ENCODE measurements at regions not wholly inside any gene's neighbourhood (a gene's known extent, or its start where the extent isn't known, plus 50 kb on each side); places are given as distances from the start of the nearest gene placed in this dataset.

GRCh38 chr1:5386371-5386770 is 605.9 kb downstream of the NPHP4 start:
- Histone ChIP-seq H3K9me3 (no peaks in the 10 kb centered on the region), H3K36me3 (ENCODE audit: control insufficient read depth in 2 of 2, extremely low read depth in 1 of 2, insufficient read depth in 1 of 2, low read length in 1 of 2) (no peaks in the 10 kb centered on the region), H3K4me1 (ENCODE audit: control insufficient read depth in 1 of 2, extremely low read depth in 1 of 2, insufficient read depth in 2 of 2, low read length in 2 of 2) (peaks cover 0 to 56% of the 10 kb centered on the region in 2 experiments), H3K27ac (ENCODE audit: low read length) (no peak overlapping the region), H3K27me3 (replicated peaks in 1 of 2; ENCODE audit: control insufficient read depth in 2 of 2, extremely low read depth in 1 of 2, insufficient read depth in 2 of 2, low read length in 1 of 2) (peaks cover 0 to 3% of the 10 kb centered on the region in 2 experiments), H3K4me3 (ENCODE audit: control insufficient read depth in 1 of 2, extremely low read depth in 1 of 2, low read length in 1 of 2) (no peak overlapping the region)
- no CpG with 5 or more reads among the region's 3 CpGs for WGBS (ENCODE audit: insufficient coverage)
- ATAC-seq (replicated peaks in 1 of 4) = no peak
- no peak for DNase-seq
- Mint-ChIP-seq H3K27ac (peak overlapping the region in 1 of 2 donors; percentile 29), H3K4me3 (no peak overlapping the region), H3K9me3 (no peaks in the 10 kb centered on the region), H3K27me3 (no peaks in the 10 kb centered on the region), H3K36me3 (no peaks in the 10 kb centered on the region), H3K4me1 (peaks cover 0 to 1% (median 0%) of the 10 kb centered on the region in 3 donors)
- ChIA-PET POLR2A (no interaction called here), CTCF (no interaction called here)

GRCh38 chr1:5385956-5386355 is 606.3 kb downstream of the NPHP4 start:
- Histone ChIP-seq H3K27ac (ENCODE audit: low read length) (no peak overlapping the region), H3K4me1 (ENCODE audit: control insufficient read depth in 1 of 2, extremely low read depth in 1 of 2, insufficient read depth in 2 of 2, low read length in 2 of 2) (peaks cover 0 to 52% of the 10 kb centered on the region in 2 experiments), H3K9me3 (no peaks in the 10 kb centered on the region), H3K36me3 (ENCODE audit: control insufficient read depth in 2 of 2, extremely low read depth in 1 of 2, insufficient read depth in 1 of 2, low read length in 1 of 2) (no peaks in the 10 kb centered on the region), H3K4me3 (ENCODE audit: control insufficient read depth in 1 of 2, extremely low read depth in 1 of 2, low read length in 1 of 2) (no peak overlapping the region), H3K27me3 (replicated peaks in 1 of 2; ENCODE audit: control insufficient read depth in 2 of 2, extremely low read depth in 1 of 2, insufficient read depth in 2 of 2, low read length in 1 of 2) (peaks cover 0 to 1% of the 10 kb centered on the region in 2 experiments)
- POLR2A ChIA-PET = no interaction called here
- no peak overlapping the region for H3K4me3 Mint-ChIP-seq
- H3K36me3 Mint-ChIP-seq = no peaks in the 10 kb centered on the region
- 75% methylated on average over 4 of the region's 7 CpGs for WGBS (ENCODE audit: insufficient coverage)
- peaks cover 0 to 1% (median 0%) of the 10 kb centered on the region in 3 donors for H3K4me1 Mint-ChIP-seq
- no peaks in the 10 kb centered on the region for H3K27me3 Mint-ChIP-seq
- DNase-seq (no peak), ATAC-seq (replicated peaks in 1 of 4) (no peak)
- peak overlapping the region in 1 of 2 donors; percentile 29 for H3K27ac Mint-ChIP-seq
- CTCF ChIA-PET = no interaction called here
- no peaks in the 10 kb centered on the region for H3K9me3 Mint-ChIP-seq

GRCh38 chr1:5385096-5385799 is 607.0 kb downstream of the NPHP4 start:
- Mint-ChIP-seq H3K4me1 (peaks cover 0 to 1% (median 0%) of the 10 kb centered on the region in 3 donors), H3K36me3 (no peaks in the 10 kb centered on the region), H3K9me3 (no peaks in the 10 kb centered on the region), H3K27me3 (no peaks in the 10 kb centered on the region), H3K27ac (no peak overlapping the region), H3K4me3 (no peak overlapping the region)
- Histone ChIP-seq H3K27me3 (replicated peaks in 1 of 2; ENCODE audit: control insufficient read depth in 2 of 2, extremely low read depth in 1 of 2, insufficient read depth in 2 of 2, low read length in 1 of 2) (no peaks in the 10 kb centered on the region), H3K4me1 (ENCODE audit: control insufficient read depth in 1 of 2, extremely low read depth in 1 of 2, insufficient read depth in 2 of 2, low read length in 2 of 2) (peaks cover 0 to 44% of the 10 kb centered on the region in 2 experiments), H3K4me3 (ENCODE audit: control insufficient read depth in 1 of 2, extremely low read depth in 1 of 2, low read length in 1 of 2) (no peak overlapping the region), H3K9me3 (no peaks in the 10 kb centered on the region), H3K36me3 (ENCODE audit: control insufficient read depth in 2 of 2, extremely low read depth in 1 of 2, insufficient read depth in 1 of 2, low read length in 1 of 2) (no peaks in the 10 kb centered on the region), H3K27ac (ENCODE audit: low read length) (no peak overlapping the region)
- DNase-seq = peak in 5 of 35 experiments; percentile 6 to 27 (median 16)
- no peak for ATAC-seq (replicated peaks in 1 of 4)
- ChIA-PET CTCF (no interaction called here), POLR2A (no interaction called here)
- 73% methylated on average over 8 of the region's 14 CpGs for WGBS (ENCODE audit: insufficient coverage)

GRCh38 chr1:5381491-5381890 is 610.7 kb downstream of the NPHP4 start:
- ATAC-seq (replicated peaks in 1 of 4) (no peak), DNase-seq (no peak)
- CTCF ChIA-PET = no interaction called here
- Mint-ChIP-seq H3K36me3 (no peaks in the 10 kb centered on the region), H3K9me3 (no peaks in the 10 kb centered on the region), H3K27ac (no peak overlapping the region), H3K4me3 (no peak overlapping the region), H3K4me1 (peaks cover 0 to 10% (median 1%) of the 10 kb centered on the region in 3 donors), H3K27me3 (no peaks in the 10 kb centered on the region)
- Histone ChIP-seq H3K4me1 (ENCODE audit: control insufficient read depth in 1 of 2, extremely low read depth in 1 of 2, insufficient read depth in 2 of 2, low read length in 2 of 2) (peaks cover 0 to 10% of the 10 kb centered on the region in 2 experiments), H3K4me3 (ENCODE audit: control insufficient read depth in 1 of 2, extremely low read depth in 1 of 2, low read length in 1 of 2) (no peak overlapping the region), H3K9me3 (no peaks in the 10 kb centered on the region), H3K27me3 (replicated peaks in 1 of 2; ENCODE audit: control insufficient read depth in 2 of 2, extremely low read depth in 1 of 2, insufficient read depth in 2 of 2, low read length in 1 of 2) (peaks cover 0 to 12% of the 10 kb centered on the region in 2 experiments), H3K27ac (ENCODE audit: low read length) (no peak overlapping the region), H3K36me3 (ENCODE audit: control insufficient read depth in 2 of 2, extremely low read depth in 1 of 2, insufficient read depth in 1 of 2, low read length in 1 of 2) (no peaks in the 10 kb centered on the region)
- 47% methylated on average over 2 of the region's 7 CpGs for WGBS (ENCODE audit: insufficient coverage)
- POLR2A ChIA-PET = no interaction called here

GRCh38 chr1:5379176-5379759 is 613.0 kb downstream of the NPHP4 start:
- no peaks in the 10 kb centered on the region for H3K27me3 Mint-ChIP-seq
- ChIA-PET CTCF (no interaction called here), POLR2A (no interaction called here)
- Histone ChIP-seq H3K27ac (ENCODE audit: low read length) (no peak overlapping the region), H3K27me3 (replicated peaks in 1 of 2; ENCODE audit: control insufficient read depth in 2 of 2, extremely low read depth in 1 of 2, insufficient read depth in 2 of 2, low read length in 1 of 2) (peaks cover 0 to 13% of the 10 kb centered on the region in 2 experiments), H3K36me3 (ENCODE audit: control insufficient read depth in 2 of 2, extremely low read depth in 1 of 2, insufficient read depth in 1 of 2, low read length in 1 of 2) (no peaks in the 10 kb centered on the region), H3K9me3 (no peaks in the 10 kb centered on the region), H3K4me1 (ENCODE audit: control insufficient read depth in 1 of 2, extremely low read depth in 1 of 2, insufficient read depth in 2 of 2, low read length in 2 of 2) (no peaks in the 10 kb centered on the region), H3K4me3 (ENCODE audit: control insufficient read depth in 1 of 2, extremely low read depth in 1 of 2, low read length in 1 of 2) (no peak overlapping the region)
- DNase-seq = no peak
- H3K27ac Mint-ChIP-seq = no peak overlapping the region
- no peak for ATAC-seq (replicated peaks in 1 of 4)
- no peaks in the 10 kb centered on the region for H3K9me3 Mint-ChIP-seq
- WGBS (ENCODE audit: insufficient coverage) = 96% methylated on average over 10 of the region's 12 CpGs
- no peaks in the 10 kb centered on the region for H3K36me3 Mint-ChIP-seq
- H3K4me1 Mint-ChIP-seq = peaks cover 0 to 10% (median 0%) of the 10 kb centered on the region in 3 donors
- no peak overlapping the region for H3K4me3 Mint-ChIP-seq

GRCh38 chr1:5376538-5377247 is 615.5 kb downstream of the NPHP4 start:
- Mint-ChIP-seq H3K36me3 (peaks cover 3% of the 10 kb centered on the region), H3K27ac (no peak overlapping the region), H3K27me3 (no peaks in the 10 kb centered on the region), H3K9me3 (peaks cover 0 to 13% (median 4%) of the 10 kb centered on the region in 3 donors), H3K4me1 (peaks cover 0 to 10% (median 0%) of the 10 kb centered on the region in 3 donors), H3K4me3 (no peak overlapping the region)
- Histone ChIP-seq H3K27me3 (replicated peaks in 1 of 2; ENCODE audit: control insufficient read depth in 2 of 2, extremely low read depth in 1 of 2, insufficient read depth in 2 of 2, low read length in 1 of 2) (peaks cover 0 to 18% of the 10 kb centered on the region in 2 experiments), H3K36me3 (ENCODE audit: control insufficient read depth in 2 of 2, extremely low read depth in 1 of 2, insufficient read depth in 1 of 2, low read length in 1 of 2) (no peaks in the 10 kb centered on the region), H3K27ac (ENCODE audit: low read length) (no peak overlapping the region), H3K4me1 (ENCODE audit: control insufficient read depth in 1 of 2, extremely low read depth in 1 of 2, insufficient read depth in 2 of 2, low read length in 2 of 2) (no peaks in the 10 kb centered on the region), H3K9me3 (no peaks in the 10 kb centered on the region), H3K4me3 (ENCODE audit: control insufficient read depth in 1 of 2, extremely low read depth in 1 of 2, low read length in 1 of 2) (no peak overlapping the region)
- CTCF ChIA-PET = no interaction called here
- ATAC-seq (replicated peaks in 1 of 4) (no peak), DNase-seq (no peak)
- WGBS (ENCODE audit: insufficient coverage) = 93% methylated on average over 6 of the region's 6 CpGs
- POLR2A ChIA-PET = interaction anchor here in 1 of 2 donors (0.5 kb wide), 1 partner anchor 105 kb away, joined by 3 read pairs; no protein-coding TSS in a partner anchor
